ENCODE measurements at regions not wholly inside any gene's neighbourhood (a gene's known extent, or its start where the extent isn't known, plus 50 kb on each side); places are given as distances from the start of the nearest gene placed in this dataset.

GRCh38 chr4:103305355-103305754 lies 107.2 kb upstream of the CENPE start:
- Histone ChIP-seq H4K91ac (ENCODE audit: low read depth, low read length, poor library complexity) (no peak overlapping the region), H3K9me3 (replicated peaks in 1 of 2; ENCODE audit: control insufficient read depth in 2 of 2, insufficient read depth in 1 of 2, low read depth in 1 of 2, low read length in 2 of 2) (no peaks in the 10 kb centered on the region), H2BK120ac (ENCODE audit: low read depth, low read length) (no peak overlapping the region), H3K4ac (ENCODE audit: low read length) (no peak overlapping the region), H3K27ac (replicated peaks; ENCODE audit: low read length) (no peak overlapping the region), H3K79me1 (ENCODE audit: low read depth, low read length) (no peaks in the 10 kb centered on the region), H3K9ac (ENCODE audit: low read depth, low read length, poor library complexity) (no peak overlapping the region), H3K18ac (ENCODE audit: low read length) (no peak overlapping the region), H2BK5ac (ENCODE audit: low read length) (no peak overlapping the region), H2AFZ (ENCODE audit: low read length) (peak overlapping the region; percentile 73), H3K4me2 (ENCODE audit: insufficient read depth, low read length, poor library complexity, severe bottlenecking) (no peak overlapping the region), H3K27me3 (ENCODE audit: control insufficient read depth in 3 of 3, insufficient read depth in 3 of 3, low read depth in 1 of 3, low read length in 3 of 3) (no peaks in the 10 kb centered on the region), H2AK5ac (ENCODE audit: low read depth, low read length) (no peak overlapping the region), H3K36me3 (replicated peaks in 1 of 2; ENCODE audit: control insufficient read depth in 2 of 2, insufficient read depth in 2 of 2, low read length in 2 of 2) (no peaks in the 10 kb centered on the region), H2BK15ac (ENCODE audit: low read length) (no peak overlapping the region), H3K14ac (ENCODE audit: low read length) (no peak overlapping the region), H4K8ac (ENCODE audit: low read depth, low read length) (no peak overlapping the region), H3K4me3 (ENCODE audit: low read length in 2 of 2) (no peak overlapping the region), H2BK12ac (ENCODE audit: low read length) (no peak overlapping the region), H3K23ac (ENCODE audit: low read depth, low read length, poor library complexity) (no peak overlapping the region), H3K4me1 (ENCODE audit: control insufficient read depth in 2 of 2, insufficient read depth in 1 of 2, low read depth in 1 of 2, low read length in 2 of 2) (peaks cover 14 to 18% of the 10 kb centered on the region in 2 donors)
- no CpG with 5 or more reads among the region's 2 CpGs for WGBS, 2 donors (ENCODE audit: extremely low coverage in 2 of 2, insufficient read length in 2 of 2, insufficient replicate concordance in 1 of 2)
- DNase-seq (ENCODE audit: low spot score), result no peak

GRCh38 chr4:103303011-103303410 lies 104.9 kb upstream of the CENPE start:
- Histone ChIP-seq H3K4me2 (ENCODE audit: insufficient read depth, low read length, poor library complexity, severe bottlenecking) (no peak overlapping the region), H2BK12ac (ENCODE audit: low read length) (no peak overlapping the region), H2BK5ac (ENCODE audit: low read length) (no peak overlapping the region), H3K27me3 (ENCODE audit: control insufficient read depth in 3 of 3, insufficient read depth in 3 of 3, low read depth in 1 of 3, low read length in 3 of 3) (no peaks in the 10 kb centered on the region), H2AFZ (ENCODE audit: low read length) (no peak overlapping the region), H4K91ac (ENCODE audit: low read depth, low read length, poor library complexity) (no peak overlapping the region), H3K14ac (ENCODE audit: low read length) (no peak overlapping the region), H4K8ac (ENCODE audit: low read depth, low read length) (no peak overlapping the region), H3K4ac (ENCODE audit: low read length) (no peak overlapping the region), H3K4me3 (ENCODE audit: low read length in 2 of 2) (no peak overlapping the region), H2AK5ac (ENCODE audit: low read depth, low read length) (no peak overlapping the region), H3K27ac (replicated peaks; ENCODE audit: low read length) (no peak overlapping the region), H3K9me3 (replicated peaks in 1 of 2; ENCODE audit: control insufficient read depth in 2 of 2, insufficient read depth in 1 of 2, low read depth in 1 of 2, low read length in 2 of 2) (no peaks in the 10 kb centered on the region), H3K79me1 (ENCODE audit: low read depth, low read length) (no peaks in the 10 kb centered on the region), H2BK120ac (ENCODE audit: low read depth, low read length) (no peak overlapping the region), H2BK15ac (ENCODE audit: low read length) (no peak overlapping the region), H3K23ac (ENCODE audit: low read depth, low read length, poor library complexity) (no peak overlapping the region), H3K9ac (ENCODE audit: low read depth, low read length, poor library complexity) (no peak overlapping the region), H3K36me3 (replicated peaks in 1 of 2; ENCODE audit: control insufficient read depth in 2 of 2, insufficient read depth in 2 of 2, low read length in 2 of 2) (no peaks in the 10 kb centered on the region), H3K18ac (ENCODE audit: low read length) (no peak overlapping the region), H3K4me1 (ENCODE audit: control insufficient read depth in 2 of 2, insufficient read depth in 1 of 2, low read depth in 1 of 2, low read length in 2 of 2) (peaks cover 14 to 18% of the 10 kb centered on the region in 2 donors)
- no peak for DNase-seq (ENCODE audit: low spot score)

- H3K4ac ChIP-seq (ENCODE audit: low read length), result no peak overlapping the region
- no peaks in the 10 kb centered on the region for H3K36me3 ChIP-seq (replicated peaks in 1 of 2; ENCODE audit: control insufficient read depth in 2 of 2, insufficient read depth in 2 of 2, low read length in 2 of 2)
- no peak overlapping the region for H2BK12ac ChIP-seq (ENCODE audit: low read length)
- no peak overlapping the region for H3K18ac ChIP-seq (ENCODE audit: low read length)
- no peak overlapping the region for H3K4me3 ChIP-seq (ENCODE audit: low read length in 2 of 2)
- H2BK120ac ChIP-seq (ENCODE audit: low read depth, low read length), result no peak overlapping the region
- no CpG with 5 or more reads among the region's 3 CpGs for WGBS, 2 donors (ENCODE audit: extremely low coverage in 2 of 2, insufficient read length in 2 of 2, insufficient replicate concordance in 1 of 2)
- no peak overlapping the region for H2AK5ac ChIP-seq (ENCODE audit: low read depth, low read length)
- H3K14ac ChIP-seq (ENCODE audit: low read length), result no peak overlapping the region
- H3K27me3 ChIP-seq (ENCODE audit: control insufficient read depth in 3 of 3, insufficient read depth in 3 of 3, low read depth in 1 of 3, low read length in 3 of 3), result no peaks in the 10 kb centered on the region
- no peak overlapping the region for H3K27ac ChIP-seq (replicated peaks; ENCODE audit: low read length)
- no peak overlapping the region for H2BK5ac ChIP-seq (ENCODE audit: low read length)
- H4K91ac ChIP-seq (ENCODE audit: low read depth, low read length, poor library complexity), result no peak overlapping the region
- H3K9me3 ChIP-seq (replicated peaks in 1 of 2; ENCODE audit: control insufficient read depth in 2 of 2, insufficient read depth in 1 of 2, low read depth in 1 of 2, low read length in 2 of 2), result no peaks in the 10 kb centered on the region
- H2AFZ ChIP-seq (ENCODE audit: low read length), result peak overlapping the region; percentile 4
- no peak overlapping the region for H3K23ac ChIP-seq (ENCODE audit: low read depth, low read length, poor library complexity)
- no peak overlapping the region for H2BK15ac ChIP-seq (ENCODE audit: low read length)
- H3K9ac ChIP-seq (ENCODE audit: low read depth, low read length, poor library complexity), result no peak overlapping the region
- no peak overlapping the region for H3K4me2 ChIP-seq (ENCODE audit: insufficient read depth, low read length, poor library complexity, severe bottlenecking)
- no peak for DNase-seq (ENCODE audit: low spot score)
- H3K4me1 ChIP-seq (ENCODE audit: control insufficient read depth in 2 of 2, insufficient read depth in 1 of 2, low read depth in 1 of 2, low read length in 2 of 2), result no peaks in the 10 kb centered on the region
- H4K8ac ChIP-seq (ENCODE audit: low read depth, low read length), result no peak overlapping the region
- H3K79me1 ChIP-seq (ENCODE audit: low read depth, low read length), result no peaks in the 10 kb centered on the region
Observed at GRCh38 chr4:103292959-103293358, 94.8 kb upstream of the CENPE start.

- Histone ChIP-seq H3K79me1 (ENCODE audit: low read depth, low read length) (no peaks in the 10 kb centered on the region), H4K91ac (ENCODE audit: low read depth, low read length, poor library complexity) (no peak overlapping the region), H3K14ac (ENCODE audit: low read length) (no peak overlapping the region), H3K18ac (ENCODE audit: low read length) (no peak overlapping the region), H3K4me2 (ENCODE audit: insufficient read depth, low read length, poor library complexity, severe bottlenecking) (no peak overlapping the region), H3K4me3 (ENCODE audit: low read length in 2 of 2) (no peak overlapping the region), H3K23ac (ENCODE audit: low read depth, low read length, poor library complexity) (no peak overlapping the region), H3K9me3 (replicated peaks in 1 of 2; ENCODE audit: control insufficient read depth in 2 of 2, insufficient read depth in 1 of 2, low read depth in 1 of 2, low read length in 2 of 2) (no peaks in the 10 kb centered on the region), H2AK5ac (ENCODE audit: low read depth, low read length) (no peak overlapping the region), H2BK15ac (ENCODE audit: low read length) (no peak overlapping the region), H2AFZ (ENCODE audit: low read length) (peak overlapping the region; percentile 15), H2BK12ac (ENCODE audit: low read length) (no peak overlapping the region), H3K36me3 (replicated peaks in 1 of 2; ENCODE audit: control insufficient read depth in 2 of 2, insufficient read depth in 2 of 2, low read length in 2 of 2) (no peaks in the 10 kb centered on the region), H2BK5ac (ENCODE audit: low read length) (no peak overlapping the region), H3K27ac (replicated peaks; ENCODE audit: low read length) (no peak overlapping the region), H2BK120ac (ENCODE audit: low read depth, low read length) (no peak overlapping the region), H3K4me1 (ENCODE audit: control insufficient read depth in 2 of 2, insufficient read depth in 1 of 2, low read depth in 1 of 2, low read length in 2 of 2) (no peaks in the 10 kb centered on the region), H3K9ac (ENCODE audit: low read depth, low read length, poor library complexity) (no peak overlapping the region), H3K4ac (ENCODE audit: low read length) (no peak overlapping the region), H4K8ac (ENCODE audit: low read depth, low read length) (no peak overlapping the region), H3K27me3 (ENCODE audit: control insufficient read depth in 3 of 3, insufficient read depth in 3 of 3, low read depth in 1 of 3, low read length in 3 of 3) (no peaks in the 10 kb centered on the region)
- no peak for DNase-seq (ENCODE audit: low spot score)
- WGBS, 2 donors (ENCODE audit: extremely low coverage in 2 of 2, insufficient read length in 2 of 2, insufficient replicate concordance in 1 of 2), result no CpG with 5 or more reads among the region's 4 CpGs
Observed at GRCh38 chr4:103292373-103292772, 94.2 kb upstream of the CENPE start.
